Natural killer cell (primary cell): ENCODE measurements at regions not wholly inside any gene's neighbourhood (a gene's known extent, or its start where the extent isn't known, plus 50 kb on each side); places are given as distances from the start of the nearest gene placed in this dataset.

Experiments
- ATAC-seq, 3 donors: fragments of 150-1000 bp in 2 of 3; fragments of 200-7000 bp in 1 of 3; cut with Tn5 transposase; 1 replicate in 1 of 3; 2 replicates in 2 of 3; pipeline ENCODE4 v1.10.0; 2021; ENCODE audit warnings: mild to moderate bottlenecking in 2 of 3, moderate library complexity in 2 of 3
- DNase-seq, 2 donors: peaks; one replicate each; pipeline versions ENCODE4 v3.0.0 to v3.0.0-alpha.2; 2013 to 2021; ENCODE audit warnings: mixed read lengths in 1 of 2
- H3K27ac ChIP-seq: one replicate; pipeline ENCODE4 v1.5.1; 2013; ENCODE audit warnings: mild to moderate bottlenecking, low read length
- H3K27me3 ChIP-seq: one replicate; pipeline ENCODE4 v1.6.1; 2013; ENCODE audit warnings: low read length; ENCODE audit not compliant: control insufficient read depth, insufficient read depth
- H3K36me3 ChIP-seq: one replicate; pipeline ENCODE4 v1.6.1; 2013; ENCODE audit warnings: low read length; ENCODE audit not compliant: control insufficient read depth, insufficient read depth
- H3K4me1 ChIP-seq: one replicate; pipeline ENCODE4 v1.6.1; 2013; ENCODE audit warnings: low read length; ENCODE audit not compliant: control insufficient read depth, insufficient read depth
- H3K4me3 ChIP-seq: one replicate; pipeline ENCODE4 v1.5.1; 2013; ENCODE audit warnings: low read length
- H3K9me3 ChIP-seq: one replicate; pipeline ENCODE4 v1.6.1; 2013; ENCODE audit warnings: low read length; ENCODE audit not compliant: control insufficient read depth, insufficient read depth
- H3K27ac Mint-ChIP-seq, 2 donors: one replicate each; pipeline ENCODE4 v1.8.0; 2022; ENCODE audit warnings: mild to moderate bottlenecking in 2 of 2, mixed read lengths in 2 of 2, moderate library complexity in 1 of 2
- H3K27me3 Mint-ChIP-seq, 2 donors: one replicate each; pipeline ENCODE4 v1.8.0; 2022; ENCODE audit warnings: low read depth in 2 of 2, mixed read lengths in 2 of 2
- H3K36me3 Mint-ChIP-seq: one replicate; pipeline ENCODE4 v1.8.0; 2022; ENCODE audit warnings: mixed read lengths
- H3K4me1 Mint-ChIP-seq, 2 donors: one replicate each; pipeline ENCODE4 v1.8.0; 2022; ENCODE audit warnings: mixed read lengths in 2 of 2
- H3K4me3 Mint-ChIP-seq: one replicate; pipeline ENCODE4 v1.8.0; 2022; ENCODE audit warnings: mild to moderate bottlenecking, moderate library complexity, mixed read lengths
- H3K9me3 Mint-ChIP-seq, 2 donors: one replicate each; pipeline ENCODE4 v1.8.0; 2022; ENCODE audit warnings: mixed read lengths in 2 of 2
- CTCF ChIP-seq: fragments of 200-600 bp; IDR thresholded peaks from one replicate; pipeline ENCODE4 v1.8.0; 2022; ENCODE audit warnings: antibody characterized with exemption
- WGBS: methylation state at CpG from one replicate; pipeline ENCODE4 v1.1.7; 2013; ENCODE audit warnings: missing lambda C conversion rate; ENCODE audit not compliant: insufficient coverage; 5-methylcytosine and 5-hydroxymethylcytosine counted together
- intact Hi-C: fragments of 100-400 bp; cut with micrococcal nuclease; formaldehyde crosslinking; loops from one replicate; pipeline ENCODE4 v1.14.2; 2022

- Histone ChIP-seq H3K36me3 (no peaks in the 10 kb centered on the region), H3K4me3 (no peak overlapping the region), H3K4me1 (no peaks in the 10 kb centered on the region), H3K9me3 (no peaks in the 10 kb centered on the region), H3K27ac (no peak overlapping the region), H3K27me3 (no peaks in the 10 kb centered on the region)
- intact Hi-C loops = no loop called here
- no peak overlapping the region for H3K4me3 Mint-ChIP-seq
- H3K9me3 Mint-ChIP-seq = peaks cover 9 to 12% of the 10 kb centered on the region in 2 donors
- 58% methylated on average over 3 of the region's 3 CpGs for WGBS
- H3K4me1 Mint-ChIP-seq = no peaks in the 10 kb centered on the region
- ATAC-seq (no peak), DNase-seq (no peak)
- TF ChIP-seq CTCF = no peak
- H3K36me3 Mint-ChIP-seq = peaks cover 7% of the 10 kb centered on the region
- H3K27ac Mint-ChIP-seq = no peak overlapping the region
- no peaks in the 10 kb centered on the region for H3K27me3 Mint-ChIP-seq
These were observed 544.8 kb upstream of the ADGRL4 start for GRCh38 chr1:79551321-79551720.

- Mint-ChIP-seq H3K4me1 (no peaks in the 10 kb centered on the region), H3K9me3 (peaks cover 11 to 12% of the 10 kb centered on the region in 2 donors), H3K27ac (no peak overlapping the region), H3K4me3 (no peak overlapping the region), H3K27me3 (no peaks in the 10 kb centered on the region), H3K36me3 (peaks cover 7% of the 10 kb centered on the region)
- intact Hi-C loops = no loop called here
- no peak overlapping the region for H3K27ac ChIP-seq
- WGBS = 88% methylated on average over 6 of the region's 6 CpGs
- no peaks in the 10 kb centered on the region for H3K9me3 ChIP-seq
- no peaks in the 10 kb centered on the region for H3K27me3 ChIP-seq
- no peak for TF ChIP-seq CTCF
- no peak for DNase-seq
- H3K36me3 ChIP-seq = no peaks in the 10 kb centered on the region
- no peaks in the 10 kb centered on the region for H3K4me1 ChIP-seq
- H3K4me3 ChIP-seq = no peak overlapping the region
- no peak for ATAC-seq
These were observed 543.9 kb upstream of the ADGRL4 start for GRCh38 chr1:79550402-79550801.

- no peak for ATAC-seq
- DNase-seq = no peak
- H3K27me3 ChIP-seq = no peaks in the 10 kb centered on the region
- H3K9me3 ChIP-seq = no peaks in the 10 kb centered on the region
- no peak overlapping the region for H3K4me3 Mint-ChIP-seq
- H3K27me3 Mint-ChIP-seq = no peaks in the 10 kb centered on the region
- intact Hi-C loops = no loop called here
- TF ChIP-seq CTCF = no peak
- H3K27ac Mint-ChIP-seq = no peak overlapping the region
- H3K4me3 ChIP-seq = no peak overlapping the region
- H3K36me3 ChIP-seq = no peaks in the 10 kb centered on the region
- peaks cover 7% of the 10 kb centered on the region for H3K36me3 Mint-ChIP-seq
- H3K27ac ChIP-seq = no peak overlapping the region
- WGBS = 69% methylated on average over 2 of the region's 2 CpGs
- H3K4me1 ChIP-seq = no peaks in the 10 kb centered on the region
- H3K9me3 Mint-ChIP-seq = peaks cover 9 to 12% of the 10 kb centered on the region in 2 donors
- no peaks in the 10 kb centered on the region for H3K4me1 Mint-ChIP-seq
These were observed 542.7 kb upstream of the ADGRL4 start for GRCh38 chr1:79549201-79549600.

- H3K9me3 ChIP-seq = no peaks in the 10 kb centered on the region
- H3K36me3 Mint-ChIP-seq = peaks cover 7% of the 10 kb centered on the region
These were observed 541.0 kb upstream of the ADGRL4 start for GRCh38 chr1:79547514-79547913.

More at GRCh38 chr1:79547514-79547913, 541.0 kb upstream of the ADGRL4 start:
- no peak overlapping the region for H3K27ac ChIP-seq
- H3K27me3 ChIP-seq = no peaks in the 10 kb centered on the region
- Mint-ChIP-seq H3K4me3 (no peak overlapping the region), H3K27ac (no peak overlapping the region), H3K4me1 (no peaks in the 10 kb centered on the region), H3K27me3 (no peaks in the 10 kb centered on the region), H3K9me3 (peaks cover 9% of the 10 kb centered on the region in 2 donors)
- no peak for TF ChIP-seq CTCF
- 88% methylated on average over 4 of the region's 7 CpGs for WGBS
- H3K36me3 ChIP-seq = no peaks in the 10 kb centered on the region
- DNase-seq (no peak), ATAC-seq (no peak)
- intact Hi-C loops = no loop called here
- no peak overlapping the region for H3K4me3 ChIP-seq
- H3K4me1 ChIP-seq = no peaks in the 10 kb centered on the region
